Endothelial cell of umbilical vein (primary cell): ENCODE measurements at regions not wholly inside any gene's neighbourhood (a gene's known extent, or its start where the extent isn't known, plus 50 kb on each side); places are given as distances from the start of the nearest gene placed in this dataset.

Experiments used
- BruUV-seq: library from RNA; stranded (reverse); fragments of 400-500 nt; replicated peaks from 2 replicates; lab custom pipeline; 2021; lab: Mats Ljungman, UMichigan
- CTCF ChIA-PET: fragments of 300-600, 350-600 bp; sonication (Branson Sonifier 250); formaldehyde crosslinking; loops from one replicate; lab custom pipeline; 2021; ENCODE audit warnings: antibody characterized with exemption, inconsistent platforms; lab: Charles Lee
- POLR2A ChIA-PET: fragments of 300-600, 350-600 bp; sonication (Branson Sonifier 250); formaldehyde crosslinking; loops from one replicate; lab custom pipeline; 2021; ENCODE audit warnings: antibody characterized with exemption, inconsistent platforms; lab: Charles Lee
- DNase-seq: peaks from one replicate; pipeline ENCODE4 v3.0.0-alpha.2; 2011; ENCODE audit warnings: low read depth, low spot score
- FAIRE-seq: peaks from 2 replicates; lab custom pipeline; 2011; peaks lifted over from hg19 to GRCh38; lab: Jason Lieb, UNC
- H2AFZ ChIP-seq: 2 replicates; pipeline ENCODE4 v1.6.0; 2012; ENCODE audit warnings: low read depth, low read length, control low read depth, inconsistent platforms
- H3K27ac ChIP-seq: 2 replicates; pipeline ENCODE4 v1.5.1; 2011; ENCODE audit warnings: low read depth, mild to moderate bottlenecking, control low read depth, low read length, moderate library complexity; ENCODE audit not compliant: insufficient read depth
- H3K27me3 ChIP-seq, 2 experiments: 2 replicates each; pipeline versions ENCODE4 v1.6.0 to v1.6.1; 2011; ENCODE audit warnings: low read length in 2 of 2, mixed read lengths in 1 of 2; ENCODE audit not compliant: control insufficient read depth in 2 of 2, insufficient read depth in 2 of 2
- H3K36me3 ChIP-seq, 2 experiments: 2 replicates in 1 of 2; 3 replicates in 1 of 2; pipeline ENCODE4 v1.5.1; 2011; ENCODE audit warnings: low read length in 2 of 2, mild to moderate bottlenecking in 1 of 2, moderate library complexity in 1 of 2; ENCODE audit not compliant: control insufficient read depth in 2 of 2, insufficient read depth in 2 of 2; ENCODE audit errors: extremely low read depth in 1 of 2
- H3K4me1 ChIP-seq: 3 replicates; pipeline ENCODE4 v1.5.1; 2011; ENCODE audit warnings: mild to moderate bottlenecking, low read length; ENCODE audit not compliant: control insufficient read depth, insufficient read depth; ENCODE audit errors: extremely low read depth
- H3K4me2 ChIP-seq: 2 replicates; pipeline ENCODE4 v1.6.1; 2011; ENCODE audit warnings: low read length, control low read depth, mixed read lengths; ENCODE audit not compliant: insufficient read depth
- H3K4me3 ChIP-seq, 3 experiments: fragments of 200-600 bp in 1 of 3; sonication (generic), shearing (Covaris generic) in 1 of 3; replicated peaks in 1 of 3; 2 replicates each; pipeline ENCODE4 v1.5.1; 2011 to 2016; ENCODE audit warnings: control low read depth in 3 of 3, low read length in 3 of 3, mild to moderate bottlenecking in 2 of 3, inconsistent platforms in 1 of 3, low read depth in 1 of 3, moderate library complexity in 1 of 3; ENCODE audit not compliant: insufficient read depth in 1 of 3
- H3K79me2 ChIP-seq: 2 replicates; pipeline ENCODE4 v1.6.0; 2012; ENCODE audit warnings: low read length, inconsistent platforms; ENCODE audit not compliant: control insufficient read depth, insufficient read depth
- H3K9ac ChIP-seq: replicated peaks from 2 replicates; pipeline ENCODE3; 2011; ENCODE audit warnings: low read length, control low read depth; ENCODE audit not compliant: insufficient read depth; ENCODE audit errors: extremely low read depth
- H3K9me1 ChIP-seq: replicated peaks from 3 replicates; pipeline ENCODE4 v1.6.0; 2011; ENCODE audit warnings: mild to moderate bottlenecking, low read length; ENCODE audit not compliant: control insufficient read depth, insufficient read depth; ENCODE audit errors: extremely low read depth
- H3K9me3 ChIP-seq: replicated peaks from 2 replicates; pipeline ENCODE4 v1.5.1; 2012; ENCODE audit warnings: low read length, inconsistent platforms; ENCODE audit not compliant: control insufficient read depth, insufficient read depth
- H4K20me1 ChIP-seq: replicated peaks from 2 replicates; pipeline ENCODE3; 2011; ENCODE audit warnings: mild to moderate bottlenecking, low read length; ENCODE audit not compliant: control insufficient read depth, insufficient read depth; ENCODE audit errors: extremely low read depth
- EZH2 ChIP-seq: IDR thresholded peaks from 2 replicates; pipeline ENCODE4 v1.6.1; 2012; ENCODE audit warnings: borderline replicate concordance, low read depth, mild to moderate bottlenecking, moderate library complexity, low read length, inconsistent platforms; ENCODE audit not compliant: severe bottlenecking
- FOS ChIP-seq: IDR thresholded peaks from 2 replicates; pipeline ENCODE4 v1.6.1; 2011; ENCODE audit warnings: mild to moderate bottlenecking, low read length, moderate library complexity, borderline replicate concordance; ENCODE audit not compliant: insufficient read depth
- GATA2 ChIP-seq: IDR thresholded peaks from 2 replicates; pipeline ENCODE4 v1.7.0; 2011; ENCODE audit warnings: low read depth, mild to moderate bottlenecking, moderate library complexity, mixed read lengths, low read length; ENCODE audit not compliant: insufficient read length, insufficient read depth
- JUN ChIP-seq: IDR thresholded peaks from 2 replicates; pipeline ENCODE4 v1.6.1; 2011; ENCODE audit warnings: borderline replicate concordance, low read depth; ENCODE audit not compliant: insufficient read length, insufficient read depth
- MYC ChIP-seq: IDR thresholded peaks from one replicate; pipeline ENCODE4 v1.6.1; 2011; ENCODE audit warnings: mild to moderate bottlenecking, low read depth, low read length
- POLR2A ChIP-seq: IDR thresholded peaks from 2 replicates; pipeline ENCODE4 v1.6.1; 2012; ENCODE audit warnings: low read depth, mild to moderate bottlenecking, control low read depth, low read length
- POLR2AphosphoS5 ChIP-seq: IDR thresholded peaks from 2 replicates; pipeline ENCODE4 v1.6.1; 2012; ENCODE audit warnings: low read depth, mild to moderate bottlenecking, control low read depth, low read length, moderate library complexity; ENCODE audit not compliant: insufficient read depth
- dilution Hi-C: fragments of 300-500 bp; cut with MboI; formaldehyde crosslinking; loops from one replicate; pipeline ENCODE4 v1.15.0; 2019; ENCODE audit warnings: low sequenced_read_pairs; ENCODE audit not compliant: extremely low pct_ligation_motif_present
- intact Hi-C: fragments of 100-400 bp; cut with micrococcal nuclease; formaldehyde crosslinking; loops from one replicate; pipeline ENCODE4 v1.10.0; 2022
- TF ChIP-seq, protein P1 (sequence below): IDR thresholded peaks from 2 replicates; pipeline ENCODE4 v1.6.1; 2011; ENCODE audit not compliant: insufficient read depth, insufficient read length
- TF ChIP-seq, protein P2 (sequence below), 2 donors: IDR thresholded peaks; 1 replicate in 1 of 2; 2 replicates in 1 of 2; pipeline ENCODE4 v1.5.1; 2011; ENCODE audit warnings: low read length in 2 of 2, mild to moderate bottlenecking in 2 of 2, moderate library complexity in 2 of 2, control low read depth in 1 of 2, inconsistent platforms in 1 of 2, low read depth in 1 of 2; ENCODE audit not compliant: insufficient read depth in 1 of 2; ENCODE audit errors: extremely low read depth in 1 of 2

DNA sequence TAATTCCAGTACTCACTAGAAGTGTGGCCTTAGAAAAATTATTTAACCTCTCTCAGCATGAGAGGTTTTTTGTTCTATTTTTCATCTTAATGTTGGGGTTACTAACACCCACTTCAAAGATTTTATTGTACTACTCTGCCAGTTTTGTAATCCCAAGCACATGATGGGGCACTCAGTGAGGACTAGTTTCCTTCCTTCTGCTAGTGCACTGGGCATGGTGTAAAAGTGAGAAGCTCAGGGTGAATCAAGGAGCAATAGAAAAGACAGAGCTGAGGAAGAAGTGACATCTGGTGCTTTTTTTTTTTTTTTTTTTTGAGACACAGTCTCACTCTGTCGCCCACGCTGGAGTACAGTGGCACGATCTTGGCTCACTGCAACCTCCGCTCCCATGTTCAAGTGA is 439.4 kb upstream of the ARID1B start:
- DNase-seq (no peak), FAIRE-seq (no peak)
- no peaks in the 10 kb centered on the region for H3K79me2 ChIP-seq
- intact Hi-C loops, result no loop called here
- no peaks in the 10 kb centered on the region for H3K27me3 ChIP-seq
- ChIA-PET CTCF (no interaction called here), POLR2A (no interaction called here)
- H3K4me2 ChIP-seq, result no peak overlapping the region
- TF ChIP-seq POLR2A (no peak), GATA2 (no peak), JUN (no peak), MYC (no peak), POLR2AphosphoS5 (no peak), EZH2 (no peak), FOS (no peak)
- TF ChIP-seq, protein P1, sequence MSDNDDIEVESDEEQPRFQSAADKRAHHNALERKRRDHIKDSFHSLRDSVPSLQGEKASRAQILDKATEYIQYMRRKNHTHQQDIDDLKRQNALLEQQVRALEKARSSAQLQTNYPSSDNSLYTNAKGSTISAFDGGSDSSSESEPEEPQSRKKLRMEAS, result no peak
- TF ChIP-seq, protein P2, sequence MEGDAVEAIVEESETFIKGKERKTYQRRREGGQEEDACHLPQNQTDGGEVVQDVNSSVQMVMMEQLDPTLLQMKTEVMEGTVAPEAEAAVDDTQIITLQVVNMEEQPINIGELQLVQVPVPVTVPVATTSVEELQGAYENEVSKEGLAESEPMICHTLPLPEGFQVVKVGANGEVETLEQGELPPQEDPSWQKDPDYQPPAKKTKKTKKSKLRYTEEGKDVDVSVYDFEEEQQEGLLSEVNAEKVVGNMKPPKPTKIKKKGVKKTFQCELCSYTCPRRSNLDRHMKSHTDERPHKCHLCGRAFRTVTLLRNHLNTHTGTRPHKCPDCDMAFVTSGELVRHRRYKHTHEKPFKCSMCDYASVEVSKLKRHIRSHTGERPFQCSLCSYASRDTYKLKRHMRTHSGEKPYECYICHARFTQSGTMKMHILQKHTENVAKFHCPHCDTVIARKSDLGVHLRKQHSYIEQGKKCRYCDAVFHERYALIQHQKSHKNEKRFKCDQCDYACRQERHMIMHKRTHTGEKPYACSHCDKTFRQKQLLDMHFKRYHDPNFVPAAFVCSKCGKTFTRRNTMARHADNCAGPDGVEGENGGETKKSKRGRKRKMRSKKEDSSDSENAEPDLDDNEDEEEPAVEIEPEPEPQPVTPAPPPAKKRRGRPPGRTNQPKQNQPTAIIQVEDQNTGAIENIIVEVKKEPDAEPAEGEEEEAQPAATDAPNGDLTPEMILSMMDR (IDR thresholded peaks at IDR 0.05; ENCODE audit: extremely low read depth in 1 of 2, insufficient read depth in 1 of 2, low read depth in 1 of 2, low read length in 2 of 2), result no peak
- H3K27ac ChIP-seq, result no peak overlapping the region
- no peak overlapping the region for H2AFZ ChIP-seq
- H3K9ac ChIP-seq, result no peak overlapping the region
- BruUV-seq, result no TSS peak
- dilution Hi-C loops, result no loop called here
- no peaks in the 10 kb centered on the region for H3K4me1 ChIP-seq
- H3K36me3 ChIP-seq, result no peaks in the 10 kb centered on the region
- H3K9me1 ChIP-seq, result no peaks in the 10 kb centered on the region
- no peaks in the 10 kb centered on the region for H3K9me3 ChIP-seq
- no peaks in the 10 kb centered on the region for H4K20me1 ChIP-seq
- H3K4me3 ChIP-seq, result no peak overlapping the region
